ENCODE measurements at regions not wholly inside any gene's neighbourhood (a gene's known extent, or its start where the extent isn't known, plus 50 kb on each side); places are given as distances from the start of the nearest gene placed in this dataset.
A peak's percentile ranks its signal among the peaks of the same experiment; 100 is the strongest.
"Not testable (repeated sequence)": the region's sequence is repeated elsewhere in the genome, so short reads cannot be mapped to it uniquely, and the experiment has no call there.

DNA sequence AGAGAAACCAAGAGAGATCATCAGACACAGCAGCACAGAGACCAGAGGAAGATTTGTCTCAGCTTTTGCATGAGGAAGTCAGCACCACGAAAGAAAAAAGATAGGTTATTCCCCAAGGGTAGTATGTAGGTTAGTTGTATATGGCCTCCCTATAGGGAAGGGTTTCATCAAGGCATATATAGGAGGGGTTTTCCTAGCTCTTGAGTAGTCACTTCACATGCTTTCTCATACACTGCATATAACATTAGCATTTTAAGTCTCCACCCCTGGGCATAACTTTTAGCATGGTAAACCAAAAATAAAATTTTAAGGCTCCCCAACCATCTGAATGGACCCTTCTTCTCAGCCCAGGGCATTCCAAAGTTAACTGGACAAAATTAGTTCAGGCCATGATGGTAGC lies 1571.6 kb upstream of the ACO1 start:
- no peak for DNase-seq (ENCODE audit: low read depth)

DNA sequence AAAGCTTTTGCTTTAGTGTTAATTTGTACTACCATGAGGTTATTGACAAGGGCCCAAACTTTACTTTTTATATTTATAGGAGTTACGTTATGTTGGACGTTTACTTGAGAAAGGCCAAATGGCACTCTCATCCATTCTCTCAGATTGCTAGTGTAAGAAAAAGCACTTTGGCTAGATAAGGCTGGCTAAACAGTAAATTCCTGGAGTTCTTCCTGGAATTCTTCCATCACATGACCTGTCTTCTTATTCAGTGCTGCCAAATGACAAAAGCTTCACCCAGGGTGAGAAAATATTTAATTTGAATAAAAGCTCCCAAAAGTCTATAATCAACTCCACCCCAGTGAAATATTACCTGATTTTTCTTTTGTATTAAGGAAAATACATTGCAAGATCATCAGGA lies 1568.9 kb upstream of the ACO1 start:
- no peak for DNase-seq (ENCODE audit: low read depth)

DNA sequence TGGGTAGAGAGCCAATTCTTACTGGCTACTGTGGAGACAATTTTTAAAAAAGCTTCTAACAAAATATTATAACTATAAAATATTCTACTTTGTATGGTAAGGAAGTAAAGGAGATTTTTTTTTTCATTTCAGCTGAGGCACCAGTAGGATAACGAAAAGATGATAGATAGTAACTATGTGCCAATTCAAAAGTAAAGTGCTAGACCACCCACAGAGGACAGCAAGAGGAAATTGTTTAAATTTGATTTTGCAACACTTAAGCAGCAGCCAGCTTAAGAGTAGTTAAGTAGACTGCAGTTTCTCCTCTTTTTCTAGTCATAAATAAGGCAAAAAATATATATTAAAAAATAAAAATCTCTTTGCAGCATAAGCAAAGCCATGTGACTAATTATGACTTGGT lies 1539.3 kb upstream of the ACO1 start:
- DNase-seq (ENCODE audit: low read depth) = no peak

DNA sequence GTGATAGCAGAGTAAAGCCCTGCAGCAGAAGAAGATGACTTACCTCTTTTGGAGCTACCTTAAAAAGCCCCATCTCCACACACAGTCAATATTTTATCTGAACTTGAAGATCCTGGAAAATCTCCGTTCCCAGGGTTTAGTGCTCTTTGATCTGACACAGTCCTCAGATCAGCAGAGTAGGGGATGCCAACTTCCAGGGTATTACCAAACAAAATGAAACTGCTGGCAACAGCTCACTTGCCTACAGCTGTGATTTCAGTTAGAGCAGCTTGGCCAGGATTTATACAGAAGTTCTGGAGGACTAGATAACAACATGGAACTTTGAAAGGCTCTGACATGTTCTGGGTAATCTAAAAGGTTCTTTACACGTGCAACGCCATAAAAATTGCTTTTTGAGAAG lies 1537.8 kb upstream of the ACO1 start:
- DNase-seq (ENCODE audit: low read depth) = no peak

DNA sequence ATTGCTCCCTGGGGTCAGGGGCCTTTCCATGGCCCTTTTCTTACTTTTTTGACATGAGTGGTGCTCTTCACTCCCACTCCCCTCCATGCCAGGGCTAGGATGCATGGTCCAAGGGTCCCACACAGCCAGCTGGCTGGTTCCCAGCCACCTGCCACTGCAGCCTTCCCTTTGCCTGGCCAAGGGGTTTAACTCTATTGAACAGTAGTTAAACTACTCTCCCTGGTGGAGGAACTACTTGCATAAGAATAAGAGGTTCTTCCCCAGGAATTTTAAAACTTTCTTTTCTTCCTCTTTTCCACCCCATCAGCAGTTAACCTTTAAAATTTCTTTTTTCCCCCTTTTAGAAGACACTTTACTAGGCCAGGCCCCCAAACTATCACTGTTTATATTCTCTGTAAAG lies 1532.8 kb upstream of the ACO1 start:
- no peak for DNase-seq (ENCODE audit: low read depth)

DNA sequence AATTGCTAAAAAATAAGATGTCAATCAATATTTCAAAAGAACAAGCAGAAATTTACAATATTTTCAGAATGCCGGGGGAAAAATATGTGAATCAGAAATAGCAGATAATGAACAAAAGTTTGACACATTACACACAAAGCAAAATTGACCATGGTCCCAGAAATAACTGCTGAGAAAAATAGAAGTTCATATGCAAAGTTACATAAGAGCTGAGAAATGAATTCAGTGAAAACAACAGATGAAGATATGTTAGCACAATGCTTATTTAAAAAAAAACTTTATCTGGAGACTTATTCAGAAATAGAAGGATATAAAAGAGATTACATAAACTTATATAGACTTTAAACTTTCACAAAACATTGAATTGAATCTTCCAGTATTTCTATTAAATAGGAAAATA lies 1483.7 kb upstream of the ACO1 start:
- DNase-seq (ENCODE audit: low read depth) = no peak

DNA sequence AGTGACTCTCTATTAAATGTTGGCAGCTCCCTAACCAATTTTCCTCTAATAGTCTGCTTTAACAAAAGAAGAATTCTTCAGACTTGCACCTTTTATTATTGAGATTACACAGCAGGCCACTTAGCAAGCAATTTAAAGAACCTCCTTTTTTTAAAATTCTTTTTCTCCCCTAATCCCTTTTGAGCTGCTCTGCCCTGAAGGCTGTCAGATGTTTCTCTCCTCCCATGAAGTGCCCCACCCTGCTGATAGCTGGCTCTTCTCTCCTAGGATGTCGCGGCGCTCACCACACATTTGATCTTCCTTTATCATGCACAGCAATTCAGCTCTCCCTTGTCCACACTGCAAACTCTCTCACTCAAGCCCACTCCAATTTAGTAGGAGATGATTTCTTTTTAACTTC lies 1471.1 kb upstream of the ACO1 start:
- DNase-seq (ENCODE audit: low read depth) = no peak

DNA sequence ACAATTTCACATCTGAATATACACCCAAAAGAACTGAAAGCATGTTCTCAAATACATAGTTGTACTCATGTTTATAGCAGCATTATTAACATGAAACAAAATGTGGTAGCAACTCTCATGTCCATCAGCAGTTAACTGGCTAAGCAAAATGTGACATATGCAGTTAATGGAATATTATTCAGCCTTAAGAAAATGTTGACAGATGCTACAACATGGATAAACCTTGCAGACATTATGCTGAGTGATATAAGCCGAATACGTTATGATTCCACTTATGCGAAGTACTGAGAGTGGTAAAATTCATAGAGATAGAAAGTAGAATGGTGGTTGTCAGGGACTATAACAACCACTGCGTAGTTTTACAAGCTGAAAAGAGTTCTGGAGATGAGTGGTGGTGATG lies 1469.0 kb upstream of the ACO1 start:
- DNase-seq (ENCODE audit: low read depth) = no peak

DNA sequence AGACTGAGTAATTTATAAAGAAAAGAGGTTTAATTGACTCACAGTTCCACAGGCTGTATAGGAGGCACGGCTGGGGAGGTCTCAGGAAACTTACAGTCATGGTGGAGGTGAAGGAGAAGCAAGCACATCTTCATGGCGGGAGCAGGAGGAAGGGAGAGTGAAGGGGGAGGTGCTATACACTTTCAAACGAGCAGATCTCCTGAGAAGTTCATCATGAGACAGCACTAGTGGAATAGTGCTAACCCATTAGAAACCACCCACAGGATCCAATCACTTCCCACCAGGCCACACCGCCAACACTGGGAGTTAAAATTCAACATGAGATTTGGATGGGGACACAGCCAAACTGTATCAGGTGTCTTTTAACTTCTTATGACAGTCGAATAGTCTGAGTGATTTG lies 1459.3 kb upstream of the ACO1 start:
- DNase-seq (ENCODE audit: low read depth) = no peak

DNA sequence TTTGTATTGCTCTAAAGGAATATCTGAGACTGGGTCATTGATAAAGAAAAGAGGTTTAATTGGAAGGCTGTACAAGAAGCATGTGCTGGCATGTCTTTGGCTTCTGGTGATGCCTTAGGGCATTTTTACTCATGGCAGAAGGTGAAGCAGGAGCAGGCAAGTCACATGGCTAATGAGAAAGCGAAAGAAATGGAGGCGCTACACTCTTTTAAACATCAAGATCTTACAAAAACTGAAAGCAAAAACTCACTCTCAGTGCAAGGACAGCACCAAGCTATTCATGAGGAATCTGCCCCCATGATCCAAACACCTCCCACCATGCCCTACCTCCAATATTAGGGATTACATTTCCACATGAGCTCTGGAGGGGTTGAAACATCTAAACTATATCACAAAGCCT lies 1458.8 kb upstream of the ACO1 start:
- DNase-seq (ENCODE audit: low read depth) = no peak

DNA sequence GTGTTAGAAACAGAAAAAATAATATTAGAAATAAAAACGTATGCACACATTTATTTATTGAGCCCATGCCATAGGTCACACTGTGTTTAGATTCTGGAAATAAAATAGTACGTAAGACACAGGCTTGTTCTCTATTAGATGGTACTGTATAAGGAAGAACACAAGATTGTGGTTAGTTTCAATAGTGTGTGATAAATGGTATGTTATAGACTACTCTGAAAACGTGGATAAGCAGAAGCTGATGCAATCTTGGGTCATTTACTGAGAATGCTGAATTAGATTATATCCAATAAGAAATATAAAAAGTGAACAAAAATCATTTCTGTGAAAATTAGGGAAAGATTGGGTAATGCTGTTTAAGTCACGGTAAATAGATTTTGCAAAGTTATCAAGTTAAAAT lies 1456.4 kb upstream of the ACO1 start:
- DNase-seq (ENCODE audit: low read depth) = no peak

DNA sequence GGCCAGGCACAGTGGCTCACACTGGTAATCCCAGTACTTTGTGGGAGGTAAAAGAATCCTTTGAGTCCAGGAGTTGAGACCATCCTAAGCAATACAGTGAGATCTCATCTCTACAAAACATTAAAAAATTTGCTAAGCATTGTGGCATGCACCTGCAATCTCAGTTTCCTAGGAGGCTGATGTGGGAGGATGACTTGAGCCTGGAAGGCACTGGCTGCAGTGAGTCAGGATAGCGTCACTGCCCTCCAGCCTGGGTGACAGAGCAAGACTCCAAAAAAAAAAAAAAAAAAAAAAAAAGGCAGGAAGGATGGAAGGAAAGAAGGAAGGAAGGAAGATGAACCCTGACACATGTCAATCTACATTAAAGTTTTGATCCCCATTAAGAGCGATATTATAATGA lies 1452.2 kb upstream of the ACO1 start:
- DNase-seq (ENCODE audit: low read depth) = no peak

DNA sequence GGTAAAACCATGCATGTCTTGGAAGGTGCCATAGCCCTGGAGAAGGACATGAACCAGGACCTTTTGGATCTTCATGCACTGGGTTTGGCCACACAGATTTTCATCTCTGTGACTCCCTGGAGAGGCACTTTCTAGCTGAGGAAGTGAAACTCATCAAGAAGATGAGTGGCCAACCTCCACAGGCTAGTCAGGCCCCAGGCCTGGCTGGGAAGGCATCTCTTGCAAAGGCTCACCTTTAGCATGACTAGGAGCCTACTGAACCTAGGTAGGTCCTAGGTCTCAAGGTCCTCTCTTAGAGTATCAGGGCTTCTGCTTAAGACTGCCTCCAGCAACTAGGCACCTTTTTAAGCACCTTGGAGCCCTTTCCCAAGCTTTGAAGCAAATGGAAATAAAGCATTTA lies 1448.7 kb upstream of the ACO1 start:
- no peak for DNase-seq (ENCODE audit: low read depth)

DNA sequence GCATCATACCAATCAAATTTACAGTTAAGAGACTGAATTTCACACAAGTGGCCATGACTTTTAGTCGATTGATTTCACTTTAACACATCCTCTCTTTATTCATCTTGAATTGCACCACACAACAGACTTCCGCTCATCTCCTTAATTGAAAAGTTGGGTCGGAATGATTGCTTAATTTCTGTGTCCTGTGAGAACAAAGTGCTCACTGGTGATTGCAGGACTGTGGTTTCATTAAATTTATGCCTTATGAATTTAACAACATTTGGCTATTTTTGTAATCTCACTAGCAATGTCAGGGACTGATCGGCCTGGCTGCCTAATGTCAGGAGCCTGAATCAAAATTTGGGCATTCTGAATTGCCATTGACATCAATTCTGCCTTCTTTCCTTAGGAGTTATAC lies 1447.3 kb upstream of the ACO1 start:
- no peak for DNase-seq (ENCODE audit: low read depth)

DNA sequence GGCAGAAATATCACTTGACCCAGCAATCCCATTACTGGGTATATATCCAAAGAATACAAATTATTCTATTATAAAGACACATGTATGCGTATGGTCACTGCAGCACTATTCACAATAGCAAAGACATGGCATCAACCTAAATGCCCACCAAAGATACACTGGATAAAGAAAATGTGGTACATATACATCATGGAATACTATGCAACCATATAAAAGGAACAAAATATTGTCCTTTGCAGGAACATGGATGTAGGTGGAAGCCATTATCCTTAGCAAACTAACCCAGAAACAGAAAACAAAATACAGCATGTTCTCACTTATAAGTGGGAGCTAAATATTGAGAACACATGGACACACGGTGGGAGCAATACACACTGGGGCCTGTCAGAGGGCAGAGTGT lies 1441.6 kb upstream of the ACO1 start:
- not testable (repeated sequence) for DNase-seq (ENCODE audit: low read depth)

DNA sequence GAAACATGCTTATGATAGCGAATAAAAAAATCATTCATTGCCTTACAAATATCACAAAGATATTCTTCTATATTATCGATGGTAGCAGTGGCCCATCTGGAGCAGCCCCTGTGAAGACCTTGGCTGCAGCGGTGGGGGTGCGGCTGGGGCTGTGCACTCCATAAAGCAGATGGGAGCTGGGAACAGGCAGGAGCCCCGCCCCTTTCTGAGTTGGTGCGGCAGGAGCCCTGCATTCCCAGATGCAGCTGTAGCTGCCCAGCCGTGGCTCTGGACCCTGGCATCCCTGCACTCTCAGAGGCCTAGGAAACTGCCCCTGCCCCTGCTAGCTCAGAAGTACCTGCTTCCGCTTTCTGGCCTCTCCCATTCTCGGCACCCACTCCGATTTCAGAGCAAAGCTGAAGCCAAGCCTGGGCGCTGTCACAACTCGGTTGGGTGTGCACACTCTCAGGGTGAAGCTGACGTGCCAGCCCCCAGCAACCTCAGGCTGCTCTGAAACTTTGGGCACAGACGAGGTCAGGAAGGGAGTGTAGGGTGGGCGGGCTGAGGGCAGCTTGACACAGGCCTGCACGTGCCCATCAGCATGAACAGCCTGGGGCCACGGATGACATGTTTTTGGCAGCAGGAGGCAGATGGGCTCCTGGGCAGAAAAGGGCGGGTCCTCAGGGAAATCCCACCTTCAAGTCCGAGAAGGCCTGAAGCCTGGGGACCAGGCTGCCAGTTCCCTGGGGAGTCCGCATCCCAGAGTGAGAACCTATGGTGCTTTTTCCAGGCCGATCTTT lies 1440.8 kb upstream of the ACO1 start:
- no peak for DNase-seq (ENCODE audit: low read depth)

DNA sequence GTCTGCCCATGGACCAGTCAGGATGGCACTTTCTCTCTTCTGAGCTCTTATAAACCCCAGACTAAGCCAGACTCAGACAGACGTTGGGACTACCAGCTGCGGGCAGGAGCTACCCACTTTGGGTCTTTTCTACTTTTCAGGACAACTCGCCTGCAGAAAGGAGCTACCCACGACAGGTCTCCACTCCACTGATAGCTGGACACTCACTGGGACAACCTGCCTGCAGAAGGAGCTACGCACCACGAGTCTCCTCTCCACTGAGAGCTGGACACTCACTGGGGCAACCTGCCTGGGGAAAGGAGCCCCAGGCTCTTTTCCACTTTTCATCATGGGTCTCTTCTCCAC lies 1440.2 kb upstream of the ACO1 start:
- DNase-seq (ENCODE audit: low read depth) = no peak

DNA sequence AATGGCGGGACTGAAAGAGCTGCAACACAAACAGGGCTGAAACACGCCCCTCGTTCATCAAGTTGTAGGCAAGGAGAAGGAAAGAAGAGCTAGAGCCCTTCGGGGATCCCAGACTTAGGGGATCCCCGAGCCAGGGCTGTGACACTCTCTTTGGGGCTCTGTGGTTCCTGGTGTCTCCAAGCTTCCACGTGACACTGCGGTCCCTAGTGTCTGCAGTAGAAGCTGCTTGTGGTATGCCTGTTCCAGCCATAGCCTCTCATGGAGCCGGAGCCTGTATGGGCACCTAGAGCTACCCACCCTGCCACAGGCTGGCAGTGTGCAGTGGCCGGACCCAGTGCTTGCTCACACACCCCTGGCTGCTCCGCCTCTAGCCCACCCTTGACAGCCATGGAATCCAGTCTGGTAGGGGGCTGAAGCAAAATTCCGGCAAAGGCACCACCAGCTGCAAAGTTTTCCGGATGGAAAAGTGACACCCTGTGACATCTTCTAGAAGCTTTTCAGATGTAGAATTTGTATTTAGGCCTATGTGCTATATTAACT lies 1439.6 kb upstream of the ACO1 start:
- DNase-seq (ENCODE audit: low read depth) = no peak

DNA sequence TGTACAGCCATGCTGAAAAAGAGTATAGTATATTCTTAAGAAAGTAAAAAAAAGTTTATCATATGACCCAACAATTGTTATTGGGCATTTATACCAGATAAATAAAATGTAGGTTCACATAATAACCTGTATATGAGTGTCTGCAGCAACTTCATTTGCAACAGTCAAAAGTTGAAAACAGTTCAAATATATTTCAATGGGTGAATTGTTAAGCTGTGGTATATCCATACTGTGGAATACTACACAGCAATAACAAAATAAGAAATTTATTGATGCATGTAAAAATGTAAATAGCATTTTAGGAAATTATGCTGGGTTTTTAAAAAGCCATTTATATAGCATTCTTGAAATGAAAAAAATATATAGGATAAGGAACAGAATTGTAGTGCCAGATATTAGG lies 1420.1 kb upstream of the ACO1 start:
- DNase-seq (ENCODE audit: low read depth) = no peak

DNA sequence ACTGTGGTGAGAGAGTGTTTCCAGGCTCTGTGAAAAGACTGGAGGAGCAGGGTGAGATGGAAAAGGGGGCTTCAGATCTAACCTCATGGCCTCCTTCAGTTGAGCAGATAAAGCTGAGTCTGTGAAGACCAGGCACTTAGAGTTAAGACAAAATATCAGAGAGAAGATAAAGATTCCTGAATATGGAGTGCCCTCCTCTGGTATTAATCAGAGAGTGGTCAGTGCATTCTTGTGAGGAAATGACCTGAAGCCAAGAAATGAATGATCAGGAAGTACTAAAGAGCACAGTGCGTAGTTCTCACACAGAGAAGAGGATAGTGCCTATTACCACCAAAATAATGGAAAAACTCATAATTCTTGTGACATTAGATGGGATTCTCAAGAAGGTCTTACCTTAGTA lies 1417.0 kb upstream of the ACO1 start:
- peak; percentile 1 for DNase-seq (ENCODE audit: low read depth)

DNA sequence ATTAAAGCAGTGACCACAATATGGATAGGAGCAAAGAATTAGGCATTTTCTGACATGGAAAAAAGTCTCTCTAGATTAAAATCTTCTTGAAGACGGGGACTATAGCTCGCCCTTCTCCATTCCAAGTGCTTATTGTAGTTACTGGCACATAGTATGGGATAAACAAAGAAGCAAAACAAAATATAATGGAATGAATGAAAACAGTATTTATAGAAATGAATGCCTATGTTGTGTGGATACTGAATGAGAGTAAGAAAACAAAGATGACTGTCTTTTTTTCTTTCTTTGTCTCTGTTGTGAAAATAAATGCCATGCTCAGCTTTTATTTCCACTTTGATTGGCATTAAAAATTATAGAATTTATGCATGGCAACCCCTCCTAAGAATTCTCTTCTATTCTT lies 1414.3 kb upstream of the ACO1 start:
- DNase-seq (ENCODE audit: low read depth) = no peak

DNA sequence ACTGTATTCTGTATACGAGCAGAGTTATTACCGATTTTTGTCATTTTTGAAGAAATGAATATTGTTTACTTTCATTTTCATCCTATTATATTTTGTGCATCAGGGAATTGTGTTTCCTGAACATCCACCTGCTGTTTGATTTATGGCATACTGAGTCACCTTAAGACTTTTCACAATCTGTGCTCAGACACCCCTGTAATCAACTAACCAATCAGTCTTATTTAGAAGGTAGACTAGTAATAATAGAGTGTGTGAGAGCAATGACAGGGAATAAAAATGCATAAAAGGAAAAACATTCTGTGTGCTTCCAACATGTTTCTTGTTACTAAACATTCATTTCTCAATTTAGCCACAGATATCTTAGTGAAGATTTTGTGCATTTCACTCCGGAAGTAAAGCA lies 1413.6 kb upstream of the ACO1 start:
- DNase-seq (ENCODE audit: low read depth) = no peak

DNA sequence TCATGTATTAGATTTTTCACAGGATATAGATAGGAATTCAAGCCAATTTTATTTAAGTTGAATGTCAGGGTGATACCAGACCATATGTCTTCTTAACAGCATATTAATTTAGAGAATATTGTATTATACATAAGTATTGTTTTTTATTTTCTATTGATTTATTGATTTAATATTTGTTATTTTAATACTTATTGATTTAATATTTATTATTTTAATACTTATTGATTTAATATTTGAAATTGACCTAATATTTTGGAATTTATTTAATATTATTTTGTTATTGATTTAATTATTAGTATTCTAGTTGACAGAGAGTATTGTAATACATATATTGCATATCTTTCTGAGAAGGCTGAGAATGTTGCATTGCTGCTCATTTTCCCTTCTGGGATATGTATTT lies 1411.8 kb upstream of the ACO1 start:
- DNase-seq (ENCODE audit: low read depth) = no peak

DNA sequence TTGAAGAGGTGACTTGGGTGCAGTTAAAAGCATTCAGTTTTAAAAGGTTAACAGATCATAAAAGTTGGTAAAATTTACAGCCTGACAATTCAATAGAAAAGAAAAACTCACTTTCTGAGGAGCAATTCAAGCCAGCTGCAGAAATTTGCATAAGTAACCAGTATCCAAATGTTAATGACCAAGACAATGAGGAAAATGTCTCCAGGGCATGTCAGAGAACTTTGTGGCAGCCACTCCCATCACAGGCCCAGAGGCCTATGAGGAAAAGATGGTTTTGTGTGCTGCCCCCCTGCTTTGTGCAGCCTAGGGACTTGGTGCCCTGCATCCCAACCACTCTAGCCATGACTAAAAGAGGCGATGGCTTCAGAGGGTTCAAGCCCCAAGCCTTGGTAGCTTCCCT lies 1406.5 kb upstream of the ACO1 start:
- no peak for DNase-seq (ENCODE audit: low read depth)

DNA sequence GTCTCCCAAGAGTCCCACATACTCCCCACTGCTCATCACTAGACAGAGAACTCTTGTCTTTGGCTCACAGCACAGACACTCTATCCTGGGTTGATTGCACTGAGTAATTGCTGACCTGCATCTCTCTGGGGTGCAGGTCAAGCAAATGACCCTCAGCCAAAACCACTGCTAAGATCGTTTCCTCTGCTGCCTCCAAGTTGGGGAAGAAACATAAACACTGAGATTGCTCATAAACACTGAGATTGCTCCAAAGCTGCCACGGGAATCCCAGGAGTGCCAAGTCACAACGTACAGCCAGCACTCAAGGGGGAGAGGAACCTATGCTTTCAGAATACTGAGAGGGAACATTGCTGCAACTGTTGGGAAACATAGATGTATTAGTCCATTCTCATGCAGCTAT lies 1402.1 kb upstream of the ACO1 start:
- DNase-seq (ENCODE audit: low read depth) = no peak

Data from amniotic epithelial cell (primary cell).